ENCODE measurements at regions not wholly inside any gene's neighbourhood (a gene's known extent, or its start where the extent isn't known, plus 50 kb on each side); places are given as distances from the start of the nearest gene placed in this dataset.

DNA sequence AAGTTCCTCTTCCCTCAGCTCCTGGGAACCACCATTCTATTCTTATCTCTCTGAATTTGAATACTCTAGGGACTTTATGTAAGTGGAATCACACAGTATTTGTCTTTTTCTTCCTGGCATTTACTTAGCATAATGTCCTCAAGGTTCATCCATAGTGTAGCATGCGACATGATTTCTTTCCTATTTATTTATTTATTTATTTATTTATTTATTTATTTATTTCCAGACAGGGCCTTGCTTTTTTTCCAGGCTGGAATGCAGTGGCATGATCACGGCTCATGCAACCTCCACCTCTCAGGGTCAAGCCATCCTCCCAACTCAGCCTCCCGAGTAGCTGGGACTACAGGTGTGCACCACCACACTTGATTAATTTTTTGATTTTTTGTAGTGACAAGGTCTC lies 142.1 kb downstream of the GPBP1 start:
- TF ChIP-seq, protein P1, sequence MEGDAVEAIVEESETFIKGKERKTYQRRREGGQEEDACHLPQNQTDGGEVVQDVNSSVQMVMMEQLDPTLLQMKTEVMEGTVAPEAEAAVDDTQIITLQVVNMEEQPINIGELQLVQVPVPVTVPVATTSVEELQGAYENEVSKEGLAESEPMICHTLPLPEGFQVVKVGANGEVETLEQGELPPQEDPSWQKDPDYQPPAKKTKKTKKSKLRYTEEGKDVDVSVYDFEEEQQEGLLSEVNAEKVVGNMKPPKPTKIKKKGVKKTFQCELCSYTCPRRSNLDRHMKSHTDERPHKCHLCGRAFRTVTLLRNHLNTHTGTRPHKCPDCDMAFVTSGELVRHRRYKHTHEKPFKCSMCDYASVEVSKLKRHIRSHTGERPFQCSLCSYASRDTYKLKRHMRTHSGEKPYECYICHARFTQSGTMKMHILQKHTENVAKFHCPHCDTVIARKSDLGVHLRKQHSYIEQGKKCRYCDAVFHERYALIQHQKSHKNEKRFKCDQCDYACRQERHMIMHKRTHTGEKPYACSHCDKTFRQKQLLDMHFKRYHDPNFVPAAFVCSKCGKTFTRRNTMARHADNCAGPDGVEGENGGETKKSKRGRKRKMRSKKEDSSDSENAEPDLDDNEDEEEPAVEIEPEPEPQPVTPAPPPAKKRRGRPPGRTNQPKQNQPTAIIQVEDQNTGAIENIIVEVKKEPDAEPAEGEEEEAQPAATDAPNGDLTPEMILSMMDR (IDR thresholded peaks at IDR 0.05) = no peak
- no peak for TF ChIP-seq POLR2A (IDR thresholded peaks at IDR 0.05)
